GM12891 (cell line): ENCODE measurements at regions not wholly inside any gene's neighbourhood (a gene's known extent, or its start where the extent isn't known, plus 50 kb on each side); places are given as distances from the start of the nearest gene placed in this dataset.

Experiments
- DNase-seq: peaks from one replicate; pipeline ENCODE4 v3.0.0; 2011; ENCODE audit warnings: low spot score; ENCODE audit not compliant: insufficient read length
- FAIRE-seq: peaks from 2 replicates; lab custom pipeline; 2011; peaks lifted over from hg19 to GRCh38; lab: Jason Lieb, UNC
- PAX5 ChIP-seq: IDR thresholded peaks from 2 replicates; pipeline ENCODE4 v1.6.1; 2011; ENCODE audit warnings: low read length, moderate library complexity, mild to moderate bottlenecking; ENCODE audit not compliant: insufficient read depth, severe bottlenecking
- POLR2A ChIP-seq: IDR thresholded peaks from 2 replicates; pipeline ENCODE4 v1.6.1; 2011; ENCODE audit warnings: low read depth, low read length, control low read depth
- POLR2AphosphoS5 ChIP-seq: IDR thresholded peaks from 2 replicates; pipeline ENCODE4 v1.6.1; 2011; ENCODE audit warnings: low read depth, low read length, control low read depth
- POU2F2 ChIP-seq: IDR thresholded peaks from 2 replicates; pipeline ENCODE4 v1.6.1; 2011; ENCODE audit warnings: low read depth, mild to moderate bottlenecking, control low read depth, low read length, moderate library complexity
- SPI1 ChIP-seq: IDR thresholded peaks from 2 replicates; pipeline ENCODE4 v1.6.1; 2011; ENCODE audit warnings: low read depth, low read length, control low read depth
- TAF1 ChIP-seq: IDR thresholded peaks from 2 replicates; pipeline ENCODE4 v1.6.1; 2011; ENCODE audit warnings: low read depth, low read length, control low read depth

DNA sequence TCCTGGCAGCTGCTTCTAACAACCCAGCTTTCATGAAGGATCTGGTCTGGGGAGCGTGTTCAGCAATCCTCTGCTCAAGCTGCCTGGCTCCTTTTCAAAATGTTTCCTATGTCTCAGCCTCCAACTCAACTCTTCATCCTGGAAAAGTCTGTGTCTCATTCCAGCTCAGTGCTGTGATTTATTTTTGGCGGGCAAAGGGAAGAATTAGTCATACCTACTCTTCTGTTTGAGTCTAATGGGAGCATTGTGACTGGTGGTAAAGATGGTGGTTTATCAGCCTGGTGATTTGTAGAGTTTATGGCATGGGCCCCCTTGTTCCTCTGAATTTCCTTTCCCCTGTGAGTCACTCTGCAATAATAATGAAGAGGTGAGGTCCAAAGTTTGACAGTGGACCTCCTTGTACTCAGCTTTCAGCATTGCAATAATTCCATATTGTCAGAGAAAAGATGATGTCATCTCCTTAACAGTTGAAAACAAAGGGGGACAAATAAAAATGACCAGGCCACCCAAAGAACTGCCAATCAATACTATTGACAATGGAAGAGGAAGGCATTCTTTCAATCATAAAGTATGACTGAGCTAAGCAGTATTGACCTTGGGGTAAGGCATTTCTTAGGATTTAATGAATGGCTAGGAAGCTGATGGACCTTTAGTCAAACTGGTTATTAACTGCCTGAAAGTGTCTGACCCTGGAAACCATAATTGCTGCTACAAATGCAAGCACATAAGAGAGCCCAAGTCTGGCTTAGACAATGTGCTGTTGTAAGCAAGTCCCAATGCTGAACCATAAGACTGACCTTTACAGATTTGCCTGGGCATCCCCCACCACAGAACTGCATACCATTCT lies 204.7 kb upstream of the MCTP2 start:
- DNase-seq: no peak

GRCh38 chr15:94023531-94023930 lies 207.8 kb upstream of the MCTP2 start:
- no peak for FAIRE-seq
- TF ChIP-seq TAF1 (no peak), POLR2A (no peak), POLR2AphosphoS5 (no peak), PAX5 (no peak), SPI1 (no peak), POU2F2 (no peak)
- DNase-seq: no peak

More for the DNA sequence above, 204.7 kb upstream of the MCTP2 start:
- FAIRE-seq: no peak
- TF ChIP-seq SPI1 (no peak), PAX5 (no peak), POLR2AphosphoS5 (no peak), POLR2A (no peak), POU2F2 (no peak), TAF1 (no peak)

GRCh38 chr15:94021621-94022320 lies 209.6 kb upstream of the MCTP2 start:
- TF ChIP-seq SPI1 (no peak), POLR2AphosphoS5 (no peak), POU2F2 (no peak), TAF1 (no peak), PAX5 (no peak), POLR2A (no peak)

DNA sequence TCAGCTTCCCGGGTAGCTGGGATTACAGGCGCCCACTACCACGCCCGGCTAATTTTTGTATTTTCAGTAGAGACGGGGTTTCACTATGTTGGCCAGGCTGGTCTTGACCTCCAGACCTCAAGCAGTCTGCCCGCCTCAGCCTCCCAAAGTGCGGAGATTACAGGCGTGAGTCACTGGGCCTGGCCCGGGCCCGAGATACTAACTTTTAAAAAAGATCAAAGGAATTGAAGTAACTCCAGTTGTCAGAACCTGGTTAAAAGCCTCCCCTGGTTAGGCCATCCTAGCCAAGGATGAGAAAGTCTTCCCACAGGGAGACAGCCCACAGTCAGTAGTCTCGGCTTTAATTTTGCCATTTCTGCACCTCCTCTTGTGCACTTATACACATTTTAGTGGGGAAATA lies 212.3 kb upstream of the MCTP2 start:
- no peak for DNase-seq
- TF ChIP-seq POLR2A: no peak
- TF ChIP-seq PAX5: no peak
- TF ChIP-seq TAF1: no peak
- no peak for TF ChIP-seq SPI1
- no peak for TF ChIP-seq POLR2AphosphoS5
- no peak for TF ChIP-seq POU2F2
- FAIRE-seq: no peak

More at GRCh38 chr15:94021621-94022320, 209.6 kb upstream of the MCTP2 start:
- FAIRE-seq: no peak
- DNase-seq: no peak

GRCh38 chr15:94015324-94015723 lies 216.0 kb upstream of the MCTP2 start:
- TF ChIP-seq PAX5 (no peak), POLR2A (no peak), POLR2AphosphoS5 (no peak), SPI1 (no peak)
- no peak for FAIRE-seq

DNA sequence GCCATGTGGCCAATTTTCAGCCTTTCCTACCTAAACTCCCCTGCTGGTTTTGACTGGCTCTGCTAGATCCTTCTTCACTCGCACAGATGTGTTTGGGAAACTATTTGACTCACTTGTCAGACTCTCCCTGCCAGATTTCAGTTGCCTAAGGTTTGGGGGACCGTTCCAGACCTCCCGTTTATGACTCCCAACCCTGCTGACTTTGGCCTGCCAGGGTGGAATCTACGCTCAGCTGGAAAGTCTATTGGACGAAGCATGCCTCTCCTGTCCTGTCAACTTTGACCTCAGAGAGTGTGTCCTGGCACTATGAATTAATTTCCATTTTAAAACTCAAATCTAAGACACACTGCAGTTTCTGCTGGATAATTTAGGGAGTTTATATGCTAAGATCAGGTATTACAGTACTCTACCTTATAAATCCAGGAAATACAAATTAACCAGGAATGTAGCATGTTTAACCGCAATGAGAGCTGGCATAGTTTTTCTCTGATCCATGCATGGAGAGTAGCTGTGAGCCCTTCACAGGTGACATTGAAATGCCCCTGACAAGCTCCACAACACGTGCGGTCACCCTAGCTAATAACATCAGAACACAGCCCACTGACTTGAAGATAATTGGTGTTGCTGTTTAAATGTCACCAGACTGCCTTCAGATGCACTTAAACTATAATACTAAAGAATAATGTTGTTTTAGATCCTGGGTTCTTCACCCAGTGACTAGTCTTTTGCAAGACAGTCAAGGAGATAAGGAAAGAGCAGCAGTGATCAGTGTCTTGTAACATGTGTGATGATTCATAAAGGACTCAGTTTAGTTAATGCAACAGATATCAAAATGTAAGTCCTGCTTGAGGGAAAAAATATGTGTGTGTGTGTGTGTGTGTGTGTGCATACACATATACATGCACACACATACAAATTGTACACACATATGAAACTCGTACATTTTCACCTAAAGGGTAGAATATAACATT lies 223.0 kb upstream of the MCTP2 start:
- DNase-seq (no peak), FAIRE-seq (no peak)
- TF ChIP-seq POLR2AphosphoS5 (no peak), SPI1 (no peak), POU2F2 (no peak), PAX5 (no peak), POLR2A (no peak), TAF1 (no peak)

More at GRCh38 chr15:94015324-94015723, 216.0 kb upstream of the MCTP2 start:
- DNase-seq: no peak

DNA sequence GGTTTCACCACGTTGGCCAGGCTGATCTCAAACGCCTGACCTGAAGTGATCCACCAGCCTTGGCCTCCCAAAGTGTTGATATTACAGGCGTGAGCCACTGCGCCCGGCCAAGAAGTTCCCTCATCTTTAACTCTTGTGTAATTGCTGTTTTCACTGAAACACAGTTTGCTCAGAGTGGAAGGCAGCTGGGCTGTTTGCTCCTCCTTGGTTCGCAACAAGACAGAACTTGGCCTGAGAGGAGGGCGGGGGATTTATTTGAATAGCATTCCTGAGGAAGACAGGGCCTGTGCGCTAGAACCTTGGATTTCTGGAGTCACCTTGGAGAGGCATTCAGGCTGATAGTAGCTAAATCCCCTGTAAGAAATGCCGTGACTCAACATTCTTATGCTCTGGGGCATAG lies 226.7 kb upstream of the MCTP2 start:
- FAIRE-seq (no peak), DNase-seq (no peak)
- TF ChIP-seq POLR2AphosphoS5: no peak
- TF ChIP-seq POLR2A: no peak
- no peak for TF ChIP-seq TAF1
- no peak for TF ChIP-seq POU2F2
- TF ChIP-seq SPI1: no peak
- TF ChIP-seq PAX5: no peak

DNA sequence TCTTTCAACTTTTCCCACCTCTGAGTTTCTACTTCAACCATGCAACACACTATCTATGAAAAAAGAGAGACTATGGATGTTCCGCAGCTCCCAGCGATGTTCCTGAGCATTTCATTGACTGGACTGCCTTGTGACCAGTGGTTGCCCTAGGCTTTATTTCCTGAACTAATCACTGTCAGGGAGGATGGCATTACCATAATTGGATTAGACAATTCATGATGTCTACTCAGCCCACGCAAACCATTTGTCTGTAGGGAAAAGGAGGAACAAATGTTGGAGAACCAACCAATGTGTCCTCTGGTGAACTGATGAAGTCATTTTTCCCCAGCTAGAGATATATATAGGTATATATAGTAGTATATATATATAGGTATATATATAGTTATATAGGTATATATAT lies 229.3 kb upstream of the MCTP2 start:
- TF ChIP-seq POLR2A (no peak), POLR2AphosphoS5 (no peak), TAF1 (no peak), POU2F2 (no peak), PAX5 (no peak), SPI1 (no peak)
- no peak for DNase-seq
- no peak for FAIRE-seq

GRCh38 chr15:94001255-94001801 lies 230.0 kb upstream of the MCTP2 start:
- TF ChIP-seq TAF1: no peak
- no peak for TF ChIP-seq POLR2AphosphoS5
- TF ChIP-seq PAX5: no peak
- TF ChIP-seq POLR2A: no peak
- no peak for TF ChIP-seq POU2F2
- TF ChIP-seq SPI1: no peak
- no peak for FAIRE-seq
- no peak for DNase-seq
